ENCODE measurements at regions not wholly inside any gene's neighbourhood (a gene's known extent, or its start where the extent isn't known, plus 50 kb on each side); places are given as distances from the start of the nearest gene placed in this dataset.

- no peak for TF ChIP-seq EZH2 (IDR thresholded peaks at IDR 0.05; ENCODE audit: low read length, missing control alignments)
- no peak for TF ChIP-seq CTCF (conservative IDR thresholded peaks at IDR 0.05 in 1 of 2, IDR thresholded peaks at IDR 0.05 in 1 of 2; ENCODE audit: low read depth in 1 of 2, low read length in 2 of 2)
- Histone ChIP-seq H3K27ac (ENCODE audit: insufficient read depth, low read length) (no peak overlapping the region), H3K4me2 (ENCODE audit: extremely low read depth, insufficient read depth, low read length) (no peak overlapping the region), H3K4me3 (replicated peaks in 1 of 4; ENCODE audit: control extremely low read depth in 1 of 4, insufficient read depth in 1 of 4, low read depth in 3 of 4, low read length in 4 of 4) (no peak overlapping the region), H3K9ac (ENCODE audit: insufficient read depth, low read length) (no peak overlapping the region), H4K20me1 (ENCODE audit: control insufficient read depth, extremely low read depth, insufficient read depth, low read length) (no peaks in the 10 kb centered on the region), H2AFZ (ENCODE audit: low read length) (no peak overlapping the region), H3K79me2 (ENCODE audit: control insufficient read depth, insufficient read depth, low read length) (no peaks in the 10 kb centered on the region), H3K36me3 (ENCODE audit: control insufficient read depth, insufficient read depth, low read length) (no peaks in the 10 kb centered on the region), H3K9me3 (ENCODE audit: control insufficient read depth, insufficient read depth, low read depth, low read length) (no peaks in the 10 kb centered on the region), H3K4me1 (ENCODE audit: control insufficient read depth, extremely low read depth, insufficient read depth, low read length) (no peaks in the 10 kb centered on the region), H3K27me3 (ENCODE audit: control insufficient read depth, insufficient read depth, low read length) (no peaks in the 10 kb centered on the region)
- DNase-seq (ENCODE audit: low read depth in 2 of 2): peak in 1 of 2 donors; percentile 64
Measured at GRCh38 chr1:55882931-55883330, 667.8 kb upstream of the USP24 start.

GRCh38 chr1:55879346-55879745 is 664.2 kb upstream of the USP24 start:
- H3K9ac ChIP-seq (ENCODE audit: insufficient read depth, low read length): no peak overlapping the region
- TF ChIP-seq CTCF (conservative IDR thresholded peaks at IDR 0.05 in 1 of 2, IDR thresholded peaks at IDR 0.05 in 1 of 2; ENCODE audit: low read depth in 1 of 2, low read length in 2 of 2) (no peak), EZH2 (IDR thresholded peaks at IDR 0.05; ENCODE audit: low read length, missing control alignments) (no peak)
- H3K4me1 ChIP-seq (ENCODE audit: control insufficient read depth, extremely low read depth, insufficient read depth, low read length): no peaks in the 10 kb centered on the region
- no peak overlapping the region for H2AFZ ChIP-seq (ENCODE audit: low read length)
- H3K4me3 ChIP-seq (replicated peaks in 1 of 4; ENCODE audit: control extremely low read depth in 1 of 4, insufficient read depth in 1 of 4, low read depth in 3 of 4, low read length in 4 of 4): no peak overlapping the region
- H3K4me2 ChIP-seq (ENCODE audit: extremely low read depth, insufficient read depth, low read length): no peak overlapping the region
- no peaks in the 10 kb centered on the region for H4K20me1 ChIP-seq (ENCODE audit: control insufficient read depth, extremely low read depth, insufficient read depth, low read length)
- H3K27ac ChIP-seq (ENCODE audit: insufficient read depth, low read length): no peak overlapping the region
- DNase-seq (ENCODE audit: low read depth in 2 of 2): no peak
- H3K79me2 ChIP-seq (ENCODE audit: control insufficient read depth, insufficient read depth, low read length): no peaks in the 10 kb centered on the region
- H3K9me3 ChIP-seq (ENCODE audit: control insufficient read depth, insufficient read depth, low read depth, low read length): no peaks in the 10 kb centered on the region
- no peaks in the 10 kb centered on the region for H3K36me3 ChIP-seq (ENCODE audit: control insufficient read depth, insufficient read depth, low read length)
- no peaks in the 10 kb centered on the region for H3K27me3 ChIP-seq (ENCODE audit: control insufficient read depth, insufficient read depth, low read length)

DNA sequence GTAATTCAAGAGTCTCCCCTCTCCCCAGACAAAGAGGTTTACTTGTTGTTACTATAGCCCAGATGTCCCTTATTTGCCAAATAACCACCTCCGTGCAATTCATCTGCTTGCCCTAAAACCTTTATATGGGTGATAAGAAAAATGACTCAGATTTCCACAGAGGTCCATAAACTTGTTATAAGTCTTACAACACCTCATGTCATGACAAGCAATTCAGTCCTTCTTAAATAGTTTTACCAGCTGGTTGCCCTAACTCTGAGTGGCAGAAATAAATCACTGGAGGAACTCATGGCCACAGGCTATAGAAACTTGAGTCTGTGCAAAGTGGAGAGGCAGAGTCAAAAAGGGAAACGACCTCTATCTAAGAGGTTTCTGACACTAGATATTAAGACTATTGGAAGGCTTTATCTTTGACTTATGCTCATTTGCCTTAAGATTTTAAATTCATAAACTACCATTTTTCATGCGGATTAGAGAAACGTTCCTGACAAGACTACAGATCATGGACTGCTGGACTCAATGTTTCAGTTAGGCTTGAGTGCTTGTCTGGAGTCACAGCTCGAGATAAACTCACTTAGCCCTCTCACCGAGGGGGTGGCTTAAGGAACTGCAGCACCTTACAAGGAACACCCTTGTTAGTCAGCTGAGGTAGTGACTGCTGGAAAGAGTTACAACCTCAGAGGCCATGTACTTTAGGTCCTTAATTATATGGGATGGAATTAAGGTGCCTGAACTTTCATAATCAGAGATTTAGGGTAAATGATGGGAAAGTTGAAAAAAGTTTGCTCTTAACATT is 662.5 kb upstream of the USP24 start:
- Histone ChIP-seq H3K27ac (ENCODE audit: insufficient read depth, low read length) (no peak overlapping the region), H3K9ac (ENCODE audit: insufficient read depth, low read length) (no peak overlapping the region), H3K4me2 (ENCODE audit: extremely low read depth, insufficient read depth, low read length) (no peak overlapping the region), H3K79me2 (ENCODE audit: control insufficient read depth, insufficient read depth, low read length) (no peaks in the 10 kb centered on the region), H3K27me3 (ENCODE audit: control insufficient read depth, insufficient read depth, low read length) (no peaks in the 10 kb centered on the region), H3K9me3 (ENCODE audit: control insufficient read depth, insufficient read depth, low read depth, low read length) (no peaks in the 10 kb centered on the region), H3K4me3 (replicated peaks in 1 of 4; ENCODE audit: control extremely low read depth in 1 of 4, insufficient read depth in 1 of 4, low read depth in 3 of 4, low read length in 4 of 4) (no peak overlapping the region), H2AFZ (ENCODE audit: low read length) (no peak overlapping the region), H3K36me3 (ENCODE audit: control insufficient read depth, insufficient read depth, low read length) (no peaks in the 10 kb centered on the region), H4K20me1 (ENCODE audit: control insufficient read depth, extremely low read depth, insufficient read depth, low read length) (no peaks in the 10 kb centered on the region), H3K4me1 (ENCODE audit: control insufficient read depth, extremely low read depth, insufficient read depth, low read length) (no peaks in the 10 kb centered on the region)
- peak; percentile 14 to 30 for DNase-seq (ENCODE audit: low read depth in 2 of 2)
- TF ChIP-seq EZH2 (IDR thresholded peaks at IDR 0.05; ENCODE audit: low read length, missing control alignments): no peak
- TF ChIP-seq CTCF (conservative IDR thresholded peaks at IDR 0.05 in 1 of 2, IDR thresholded peaks at IDR 0.05 in 1 of 2; ENCODE audit: low read depth in 1 of 2, low read length in 2 of 2): no peak
